ENCODE measurements at regions not wholly inside any gene's neighbourhood (a gene's known extent, or its start where the extent isn't known, plus 50 kb on each side); places are given as distances from the start of the nearest gene placed in this dataset.

DNA sequence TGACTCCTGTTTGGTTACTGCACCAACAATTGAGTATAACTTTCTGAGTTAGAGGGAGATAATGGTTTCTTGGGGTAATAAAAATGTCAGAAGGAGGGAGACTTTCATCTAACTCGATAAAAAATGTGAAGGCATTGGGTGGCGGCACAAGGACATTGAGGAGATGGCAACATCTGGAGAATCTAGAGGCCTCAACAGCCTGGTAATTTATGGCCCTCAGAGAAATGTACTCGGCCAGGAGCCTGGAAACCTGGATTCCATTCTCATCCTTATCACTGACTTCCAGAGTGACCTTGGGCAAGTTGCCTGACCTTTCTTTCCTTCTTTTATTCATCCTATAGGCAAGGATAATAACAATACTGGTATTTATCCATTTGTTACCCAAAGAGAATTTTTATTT lies 173.5 kb upstream of the MEX3C start:
- WGBS, 2 donors, result 51 to 53% methylated on average over 3 of the region's 3 CpGs
- no peaks in the 10 kb centered on the region for H3K36me3 ChIP-seq (ENCODE audit: control insufficient read depth in 4 of 4, insufficient read depth in 4 of 4, low read length in 4 of 4)
- no peaks in the 10 kb centered on the region for H3K9me3 ChIP-seq (ENCODE audit: control insufficient read depth in 4 of 4, insufficient read depth in 3 of 4, low read length in 3 of 4)

DNA sequence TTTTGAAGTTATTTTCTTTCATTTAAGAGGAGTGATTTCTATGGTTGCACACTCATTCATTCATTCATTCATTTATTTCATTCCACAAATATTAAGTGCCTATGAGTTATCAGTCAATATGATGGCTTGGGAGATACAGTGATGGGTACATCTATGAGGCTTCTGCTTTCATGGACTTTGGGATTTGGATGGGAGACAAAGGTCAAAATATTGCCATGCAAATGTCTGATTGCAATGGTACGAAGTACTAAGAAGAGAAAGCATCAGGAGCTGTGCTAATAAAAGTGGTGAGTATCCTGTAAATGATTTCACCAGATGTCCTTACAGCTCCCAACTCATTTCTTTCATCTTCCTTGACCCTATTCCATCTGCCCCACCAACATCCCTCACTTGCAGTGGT lies 174.4 kb upstream of the MEX3C start:
- no peak overlapping the region for H3K27ac ChIP-seq (ENCODE audit: low read depth in 1 of 2, low read length in 1 of 2)
- no peak overlapping the region for H3K4me3 ChIP-seq
- peaks cover 0 to 3% (median 0%) of the 10 kb centered on the region in 5 donors for H3K4me1 ChIP-seq (ENCODE audit: control insufficient read depth in 5 of 5, insufficient read depth in 5 of 5, low read length in 5 of 5)
- no peak overlapping the region for H3K9ac ChIP-seq (ENCODE audit: insufficient read depth in 1 of 2, low read length in 2 of 2)
- 81 to 85% methylated on average over 1 of the region's 1 CpG for WGBS, 2 donors
- no peaks in the 10 kb centered on the region for H3K27me3 ChIP-seq (ENCODE audit: control insufficient read depth in 3 of 3, insufficient read depth in 3 of 3, low read length in 2 of 3)
- DNase-seq (no peak), ATAC-seq (ENCODE audit: insufficient read depth, low FRiP score) (no peak)
- TF ChIP-seq, protein P1, sequence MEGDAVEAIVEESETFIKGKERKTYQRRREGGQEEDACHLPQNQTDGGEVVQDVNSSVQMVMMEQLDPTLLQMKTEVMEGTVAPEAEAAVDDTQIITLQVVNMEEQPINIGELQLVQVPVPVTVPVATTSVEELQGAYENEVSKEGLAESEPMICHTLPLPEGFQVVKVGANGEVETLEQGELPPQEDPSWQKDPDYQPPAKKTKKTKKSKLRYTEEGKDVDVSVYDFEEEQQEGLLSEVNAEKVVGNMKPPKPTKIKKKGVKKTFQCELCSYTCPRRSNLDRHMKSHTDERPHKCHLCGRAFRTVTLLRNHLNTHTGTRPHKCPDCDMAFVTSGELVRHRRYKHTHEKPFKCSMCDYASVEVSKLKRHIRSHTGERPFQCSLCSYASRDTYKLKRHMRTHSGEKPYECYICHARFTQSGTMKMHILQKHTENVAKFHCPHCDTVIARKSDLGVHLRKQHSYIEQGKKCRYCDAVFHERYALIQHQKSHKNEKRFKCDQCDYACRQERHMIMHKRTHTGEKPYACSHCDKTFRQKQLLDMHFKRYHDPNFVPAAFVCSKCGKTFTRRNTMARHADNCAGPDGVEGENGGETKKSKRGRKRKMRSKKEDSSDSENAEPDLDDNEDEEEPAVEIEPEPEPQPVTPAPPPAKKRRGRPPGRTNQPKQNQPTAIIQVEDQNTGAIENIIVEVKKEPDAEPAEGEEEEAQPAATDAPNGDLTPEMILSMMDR (IDR thresholded peaks at IDR 0.05; ENCODE audit: control extremely low read depth, extremely low read depth), result no peak
- no peaks in the 10 kb centered on the region for H3K9me3 ChIP-seq (ENCODE audit: control insufficient read depth in 4 of 4, insufficient read depth in 3 of 4, low read length in 3 of 4)
- H3K36me3 ChIP-seq (ENCODE audit: control insufficient read depth in 4 of 4, insufficient read depth in 4 of 4, low read length in 4 of 4), result no peaks in the 10 kb centered on the region

More for the DNA sequence above, 173.5 kb upstream of the MEX3C start:
- peaks cover 0 to 3% (median 0%) of the 10 kb centered on the region in 5 donors for H3K4me1 ChIP-seq (ENCODE audit: control insufficient read depth in 5 of 5, insufficient read depth in 5 of 5, low read length in 5 of 5)
- ATAC-seq (ENCODE audit: insufficient read depth, low FRiP score), result no peak
- no peak for DNase-seq
- no peaks in the 10 kb centered on the region for H3K27me3 ChIP-seq (ENCODE audit: control insufficient read depth in 3 of 3, insufficient read depth in 3 of 3, low read length in 2 of 3)
- no peak overlapping the region for H3K9ac ChIP-seq (ENCODE audit: insufficient read depth in 1 of 2, low read length in 2 of 2)
- H3K27ac ChIP-seq (ENCODE audit: low read depth in 1 of 2, low read length in 1 of 2), result no peak overlapping the region
- TF ChIP-seq, protein P1 (IDR thresholded peaks at IDR 0.05; ENCODE audit: control extremely low read depth, extremely low read depth), result no peak
- no peak overlapping the region for H3K4me3 ChIP-seq

DNA sequence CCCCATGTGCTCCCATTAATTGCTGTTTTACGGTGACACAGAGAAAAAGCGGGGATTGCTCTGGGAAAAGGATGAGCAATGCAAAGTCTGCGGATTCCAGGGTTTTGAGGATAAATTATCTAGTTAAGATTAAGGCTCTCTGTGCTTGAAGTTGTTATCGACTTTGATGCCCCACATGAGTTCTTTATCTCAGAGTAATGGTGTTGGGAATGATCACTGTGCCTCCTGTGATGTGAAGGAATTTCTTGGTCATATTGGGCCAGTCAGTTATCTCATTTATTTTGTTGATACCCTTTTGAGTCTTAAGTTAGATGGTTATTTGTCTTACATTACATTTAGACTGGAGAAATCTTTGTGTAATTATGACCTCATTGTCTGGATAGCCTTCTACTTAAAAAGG lies 184.6 kb upstream of the MEX3C start:
- no peaks in the 10 kb centered on the region for H3K27me3 ChIP-seq (ENCODE audit: control insufficient read depth in 3 of 3, insufficient read depth in 3 of 3, low read length in 2 of 3)
- DNase-seq, result no peak
- TF ChIP-seq, protein P1 (IDR thresholded peaks at IDR 0.05; ENCODE audit: control extremely low read depth, extremely low read depth), result no peak
- H3K27ac ChIP-seq (ENCODE audit: low read depth in 1 of 2, low read length in 1 of 2), result no peak overlapping the region
- WGBS, 2 donors, result 81 to 87% methylated on average over 4 of the region's 4 CpGs
- H3K9me3 ChIP-seq (ENCODE audit: control insufficient read depth in 4 of 4, insufficient read depth in 3 of 4, low read length in 3 of 4), result no peaks in the 10 kb centered on the region
- no peak for ATAC-seq (ENCODE audit: insufficient read depth, low FRiP score)
- no peaks in the 10 kb centered on the region for H3K4me1 ChIP-seq (ENCODE audit: control insufficient read depth in 5 of 5, insufficient read depth in 5 of 5, low read length in 5 of 5)
- no peak overlapping the region for H3K9ac ChIP-seq (ENCODE audit: insufficient read depth in 1 of 2, low read length in 2 of 2)
- no peak overlapping the region for H3K4me3 ChIP-seq
- H3K36me3 ChIP-seq (ENCODE audit: control insufficient read depth in 4 of 4, insufficient read depth in 4 of 4, low read length in 4 of 4), result no peaks in the 10 kb centered on the region

DNA sequence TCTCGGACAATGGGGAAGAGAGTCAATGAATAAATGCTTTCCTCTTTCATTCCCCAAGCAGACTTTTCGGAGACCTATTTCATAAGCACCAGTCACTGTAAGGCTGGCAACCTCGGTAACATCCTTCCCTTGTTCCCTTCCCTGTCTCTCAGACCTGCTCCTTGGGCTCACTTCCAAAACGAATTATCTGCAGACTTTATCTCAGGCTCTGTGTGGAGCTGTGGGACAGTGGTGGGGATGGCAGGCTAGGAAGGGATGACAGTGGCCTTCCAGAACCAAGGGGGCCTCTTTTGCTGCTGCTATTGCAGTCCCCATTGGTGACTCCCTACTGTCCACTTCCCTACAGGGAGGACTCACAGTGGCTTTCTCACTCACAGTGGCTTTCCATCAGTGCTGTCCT lies 185.6 kb upstream of the MEX3C start:
- Histone ChIP-seq H3K4me1 (ENCODE audit: control insufficient read depth in 5 of 5, insufficient read depth in 5 of 5, low read length in 5 of 5) (no peaks in the 10 kb centered on the region), H3K27me3 (ENCODE audit: control insufficient read depth in 3 of 3, insufficient read depth in 3 of 3, low read length in 2 of 3) (no peaks in the 10 kb centered on the region), H3K9ac (ENCODE audit: insufficient read depth in 1 of 2, low read length in 2 of 2) (no peak overlapping the region), H3K27ac (ENCODE audit: low read depth in 1 of 2, low read length in 1 of 2) (no peak overlapping the region), H3K36me3 (ENCODE audit: control insufficient read depth in 4 of 4, insufficient read depth in 4 of 4, low read length in 4 of 4) (no peaks in the 10 kb centered on the region), H3K4me3 (no peak overlapping the region), H3K9me3 (ENCODE audit: control insufficient read depth in 4 of 4, insufficient read depth in 3 of 4, low read length in 3 of 4) (no peaks in the 10 kb centered on the region)
- no peak for ATAC-seq (ENCODE audit: insufficient read depth, low FRiP score)
- DNase-seq, result no peak
- TF ChIP-seq, protein P1 (IDR thresholded peaks at IDR 0.05; ENCODE audit: control extremely low read depth, extremely low read depth), result no peak
- WGBS, 2 donors, result 76 to 78% methylated on average over 4 of the region's 4 CpGs

All from lung (tissue), 11 donors.